ENCODE measurements at regions not wholly inside any gene's neighbourhood (a gene's known extent, or its start where the extent isn't known, plus 50 kb on each side); places are given as distances from the start of the nearest gene placed in this dataset.

GRCh38 chr4:8922481-8922880, 50.8 kb upstream of the HMX1 start:
- DNase-seq (ENCODE audit: low read depth) = no peak

DNA sequence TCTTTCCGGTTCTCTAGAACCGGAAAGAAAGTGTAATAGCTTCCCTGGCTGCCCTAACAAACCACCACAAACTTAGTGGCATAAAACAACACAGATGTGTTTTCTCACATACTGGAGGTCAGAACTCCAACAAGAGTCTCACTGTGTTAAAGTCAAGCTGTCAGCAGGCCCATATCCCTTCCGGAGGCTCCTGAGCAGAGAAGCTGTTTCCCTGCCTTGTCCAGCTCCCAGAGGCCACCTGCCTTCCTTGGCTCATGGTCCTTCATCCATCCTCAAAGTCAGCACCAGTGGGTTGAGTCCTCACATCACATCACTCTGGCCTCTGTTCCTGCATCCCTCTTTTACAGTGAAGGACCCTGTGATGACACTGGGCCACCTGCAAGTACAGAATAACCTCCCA, 49.8 kb upstream of the HMX1 start:
- DNase-seq (ENCODE audit: low read depth) = no peak
